ENCODE measurements at regions not wholly inside any gene's neighbourhood (a gene's known extent, or its start where the extent isn't known, plus 50 kb on each side); places are given as distances from the start of the nearest gene placed in this dataset.
"Not testable (repeated sequence)": the region's sequence is repeated elsewhere in the genome, so short reads cannot be mapped to it uniquely, and the experiment has no call there.

DNA sequence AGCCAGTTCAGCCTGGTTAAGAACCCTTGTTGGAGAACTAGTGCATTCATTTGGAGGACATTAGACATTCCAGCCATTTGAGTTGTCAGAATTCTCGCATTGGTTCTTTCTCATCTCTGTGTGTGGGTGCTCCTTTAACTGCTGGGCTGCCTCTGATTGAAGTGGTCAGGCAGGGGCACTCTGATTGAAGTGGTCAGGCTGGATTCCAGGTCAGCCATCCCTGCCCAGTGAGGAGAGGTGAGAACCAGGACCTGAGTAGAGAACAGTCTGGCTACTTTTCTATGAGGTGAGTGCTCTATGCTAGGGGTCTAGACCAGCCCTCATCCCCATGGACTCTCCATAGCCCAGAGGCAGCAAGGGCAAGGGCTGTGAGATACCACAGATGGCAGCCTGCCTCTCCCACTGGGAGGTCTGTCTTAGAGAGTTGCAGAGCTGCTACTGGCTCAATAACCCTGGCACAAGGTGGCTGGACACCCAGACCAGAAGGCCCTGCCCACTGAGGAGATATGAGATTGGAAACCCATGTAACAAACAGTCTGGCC, 691.6 kb downstream of the TMTC2 start:
- DNase-seq (ENCODE audit: low read depth in 2 of 2) = no peak

DNA sequence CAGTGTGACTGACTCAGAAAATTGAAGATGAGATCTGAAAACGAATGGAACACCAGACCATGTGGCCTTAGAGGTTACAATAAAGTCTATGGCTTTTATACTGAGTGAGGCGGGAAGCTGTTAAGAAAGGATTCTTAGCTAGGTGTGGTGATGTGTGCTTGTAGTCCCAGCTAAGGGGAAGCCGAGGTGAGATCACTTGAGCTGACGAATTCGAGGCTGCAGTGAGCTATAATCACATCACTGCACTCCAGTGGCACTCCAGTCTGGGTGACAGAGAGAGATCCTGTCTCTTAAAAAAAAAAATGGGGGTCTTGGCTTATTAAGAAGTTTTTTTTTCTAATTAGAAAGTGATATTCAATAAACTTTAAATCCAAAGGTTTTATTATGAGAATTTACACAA, 678.6 kb downstream of the TMTC2 start:
- no peak for DNase-seq (ENCODE audit: low read depth in 2 of 2)

DNA sequence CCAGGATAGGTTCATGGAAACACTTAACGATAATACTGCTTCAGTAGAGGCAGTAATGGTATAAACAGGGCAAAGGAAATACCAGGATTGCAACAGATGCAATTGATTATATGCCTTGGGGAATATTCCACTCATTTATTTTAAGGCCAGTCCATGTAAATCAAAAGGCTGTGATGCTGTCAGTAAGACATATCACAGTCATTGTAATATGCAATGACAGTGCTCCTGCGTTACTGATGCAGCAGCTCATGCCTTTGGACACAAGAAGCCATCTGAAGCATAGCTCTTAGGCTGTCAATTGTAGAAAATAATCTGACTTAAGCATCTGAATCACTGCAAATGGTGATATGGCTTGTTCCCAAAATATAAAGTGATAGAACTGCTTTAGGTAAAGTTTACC, 674.8 kb downstream of the TMTC2 start:
- no peak for DNase-seq (ENCODE audit: low read depth in 2 of 2)

DNA sequence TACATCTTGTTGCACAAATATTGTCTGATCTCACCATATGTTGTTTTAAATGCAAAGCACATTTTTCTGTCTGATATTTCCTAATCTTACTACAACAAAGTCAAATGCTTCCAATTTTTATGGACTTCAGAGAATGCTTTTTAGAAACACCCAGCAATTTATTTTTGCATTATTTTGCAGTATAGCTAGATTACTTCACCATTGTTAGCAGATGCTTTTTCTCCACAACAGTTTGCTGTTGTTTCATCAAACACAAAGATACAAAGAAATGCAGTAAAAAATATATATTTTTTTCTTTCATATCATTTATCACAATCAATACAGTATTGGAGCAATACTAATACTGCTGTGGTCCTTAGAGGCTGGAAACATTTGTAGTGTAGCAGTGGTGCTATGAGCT, 674.4 kb downstream of the TMTC2 start:
- DNase-seq (ENCODE audit: low read depth in 2 of 2) = no peak

DNA sequence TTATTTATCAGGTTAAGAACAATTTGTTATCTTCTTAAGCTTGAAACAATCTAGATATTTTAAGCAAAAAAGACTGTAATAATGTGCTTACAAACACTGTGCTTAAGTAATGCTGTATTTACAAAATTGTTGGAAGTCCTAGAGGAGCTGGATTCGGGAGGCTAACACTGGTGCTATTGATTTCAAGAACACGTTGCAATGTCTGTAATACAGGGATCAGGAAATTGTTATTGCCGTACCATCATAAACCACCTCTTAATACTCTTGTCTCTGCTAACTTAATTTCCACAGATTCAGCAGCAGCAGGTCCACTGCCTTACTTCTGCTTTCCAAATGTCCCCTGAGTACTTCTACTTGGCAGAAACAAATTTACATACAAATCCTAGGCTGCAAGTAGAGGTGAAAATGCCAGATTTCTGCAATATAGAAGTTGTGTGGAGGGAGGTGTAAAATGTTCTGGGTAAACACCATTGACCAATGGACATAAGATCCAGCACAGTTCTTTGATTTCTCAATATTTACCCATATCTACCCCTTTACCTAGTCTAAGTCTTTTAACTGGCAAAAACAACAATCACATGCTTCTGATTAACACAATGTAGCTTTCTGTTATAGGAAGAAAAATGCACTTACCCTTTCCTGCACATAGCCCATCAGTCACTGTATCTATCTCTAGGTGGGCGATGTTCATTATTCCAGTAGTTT, 663.4 kb downstream of the TMTC2 start:
- DNase-seq (ENCODE audit: low read depth in 2 of 2) = no peak

DNA sequence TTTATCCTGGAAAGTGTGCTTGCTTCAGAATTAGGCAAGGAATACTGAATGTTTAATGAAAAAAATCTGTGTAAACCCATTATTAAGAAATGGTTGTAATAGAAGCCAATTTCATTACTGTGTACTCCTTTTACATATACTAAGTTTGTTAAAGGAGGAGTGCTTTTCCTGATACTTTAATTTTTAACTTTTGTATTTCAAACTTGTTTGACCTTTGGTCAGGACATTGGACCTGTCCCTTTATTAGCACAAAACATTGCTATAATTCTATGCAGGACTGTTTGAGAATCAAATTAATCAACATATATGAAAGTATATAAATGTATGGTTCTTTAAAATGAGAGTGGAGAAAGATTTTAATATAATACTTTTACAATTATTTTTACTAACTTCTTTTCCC, 659.6 kb downstream of the TMTC2 start:
- no peak for DNase-seq (ENCODE audit: low read depth in 2 of 2)

DNA sequence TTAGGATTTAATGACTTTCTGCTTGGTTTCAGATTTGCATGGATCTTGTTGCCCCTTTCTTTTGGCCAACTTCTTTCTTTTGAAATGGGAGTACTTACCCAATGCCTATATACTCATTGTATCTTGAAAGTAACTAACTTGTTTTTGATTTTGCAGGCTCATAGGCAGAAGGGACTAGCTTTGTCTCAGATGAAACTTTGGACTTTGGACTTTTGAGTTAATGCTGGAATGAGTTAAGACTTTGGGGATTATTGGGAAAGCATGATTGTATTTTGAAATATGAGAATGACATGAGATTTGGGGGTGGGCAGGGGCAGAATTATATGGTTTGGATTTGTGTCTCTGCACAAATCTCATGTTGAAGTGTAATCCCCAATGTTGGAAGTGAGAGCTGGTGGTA, 657.1 kb downstream of the TMTC2 start:
- no peak for DNase-seq (ENCODE audit: low read depth in 2 of 2)

DNA sequence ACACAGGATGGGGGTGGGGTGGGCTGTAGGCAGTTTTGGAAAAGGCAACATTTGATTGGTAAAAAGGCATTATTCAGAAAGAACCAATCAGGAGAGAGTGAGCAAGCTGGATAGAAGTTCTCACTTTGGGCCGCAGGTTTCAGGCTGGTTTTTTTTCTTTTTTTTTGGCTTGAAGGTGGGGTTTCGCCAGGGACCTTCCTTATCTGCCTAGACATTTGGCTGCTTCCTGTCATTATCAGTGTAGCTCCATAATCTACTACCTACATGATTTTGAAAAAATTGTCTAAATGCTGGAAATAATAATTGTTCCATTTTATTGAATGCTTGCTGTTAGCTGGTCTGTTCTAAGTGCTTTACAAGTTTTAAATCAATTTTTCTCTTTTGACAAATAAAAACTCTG, 649.0 kb downstream of the TMTC2 start:
- no peak for DNase-seq (ENCODE audit: low read depth in 2 of 2)

DNA sequence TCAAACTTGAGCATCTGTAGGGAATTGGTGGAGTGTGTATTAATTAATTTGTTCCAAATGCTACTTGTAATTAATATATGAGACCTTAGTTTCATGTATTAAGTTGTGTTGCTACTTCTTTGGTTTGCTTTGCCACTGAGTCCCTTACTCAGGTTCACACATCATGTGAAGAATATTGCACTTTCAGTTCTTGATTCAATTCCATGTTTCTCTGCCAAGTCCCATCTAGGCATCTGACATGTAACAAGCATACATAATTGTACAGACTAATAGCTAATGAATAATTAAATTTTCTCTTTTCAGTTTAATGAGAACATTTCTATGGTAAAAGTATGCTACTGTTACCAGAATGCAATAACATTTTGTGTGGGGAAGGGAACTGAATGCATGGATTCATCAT, 640.0 kb downstream of the TMTC2 start:
- no peak for DNase-seq (ENCODE audit: low read depth in 2 of 2)

DNA sequence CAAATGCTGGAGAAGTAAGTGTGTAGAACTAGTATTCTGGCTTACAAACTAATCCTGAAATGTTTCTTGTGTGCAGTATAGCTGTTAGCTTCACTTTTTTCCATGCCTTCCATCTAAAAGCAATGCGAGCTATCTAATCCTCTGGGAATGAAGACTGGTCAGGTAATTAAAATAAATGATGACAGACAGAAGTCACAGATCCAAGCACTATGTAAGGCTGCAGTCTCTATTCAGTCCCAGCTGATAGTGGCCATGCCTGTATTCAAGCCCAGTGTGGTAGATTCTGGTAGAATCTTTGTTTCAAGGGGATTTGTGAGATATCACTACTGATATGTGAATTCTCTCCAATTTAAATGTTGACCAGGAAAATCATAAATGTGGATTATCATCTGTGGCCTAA, 637.2 kb downstream of the TMTC2 start:
- no peak for DNase-seq (ENCODE audit: low read depth in 2 of 2)

DNA sequence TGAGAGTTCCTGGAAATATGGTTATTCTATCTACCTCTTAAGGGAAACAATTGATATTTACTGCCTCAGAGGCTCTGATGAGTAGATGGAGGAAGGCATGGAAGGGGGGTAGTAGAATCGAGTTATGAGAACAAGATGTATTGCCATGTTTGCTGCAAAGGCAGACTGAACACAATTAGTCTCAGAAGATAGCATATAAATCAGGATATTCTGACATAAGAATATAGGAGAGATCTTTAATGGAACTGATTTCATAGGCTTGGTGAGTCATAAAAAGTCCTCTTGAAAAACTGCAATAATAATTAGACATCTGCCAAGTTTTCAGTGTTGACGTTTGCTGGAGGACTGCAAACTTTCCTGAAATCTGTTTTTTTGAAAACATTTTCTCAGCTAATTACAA, 636.1 kb downstream of the TMTC2 start:
- DNase-seq (ENCODE audit: low read depth in 2 of 2) = no peak

DNA sequence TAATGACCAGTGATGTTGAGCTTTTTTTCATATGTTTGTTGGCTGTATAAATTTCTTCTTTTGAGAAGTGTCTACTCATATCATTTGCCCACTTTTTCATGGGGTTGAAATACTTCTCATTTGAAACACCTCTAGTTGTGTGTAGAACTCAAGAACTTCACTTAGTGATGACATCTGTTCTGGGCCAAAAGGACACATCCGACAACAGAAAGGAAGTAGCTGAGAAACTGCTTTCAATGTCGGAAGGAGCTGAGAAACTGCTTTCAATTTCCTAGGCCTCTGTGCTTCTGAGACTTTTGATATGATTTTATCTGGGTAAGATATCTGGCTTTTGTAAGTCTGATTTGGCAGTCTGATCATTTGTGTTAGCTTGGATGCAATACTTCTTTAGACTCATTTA, 635.3 kb downstream of the TMTC2 start:
- no peak for DNase-seq (ENCODE audit: low read depth in 2 of 2)

DNA sequence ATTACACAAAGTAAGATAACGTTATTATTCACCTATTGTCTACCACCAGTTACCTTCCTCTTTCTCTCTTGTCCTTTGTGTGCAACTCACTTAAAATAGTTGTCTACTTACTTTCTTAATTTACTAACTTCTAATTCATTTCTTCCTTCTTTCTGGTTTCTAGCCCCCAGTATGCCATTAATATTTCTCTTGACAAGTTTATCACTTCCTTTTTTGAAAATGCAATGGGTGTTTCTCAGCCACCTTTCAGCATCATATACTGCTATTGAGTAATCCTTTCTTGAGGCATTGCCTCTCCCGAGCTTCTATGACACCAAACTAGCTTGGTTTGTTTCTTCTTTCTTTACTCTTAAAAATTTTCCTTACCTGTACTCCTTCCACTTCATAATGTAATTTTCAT, 633.6 kb downstream of the TMTC2 start:
- no peak for DNase-seq (ENCODE audit: low read depth in 2 of 2)

DNA sequence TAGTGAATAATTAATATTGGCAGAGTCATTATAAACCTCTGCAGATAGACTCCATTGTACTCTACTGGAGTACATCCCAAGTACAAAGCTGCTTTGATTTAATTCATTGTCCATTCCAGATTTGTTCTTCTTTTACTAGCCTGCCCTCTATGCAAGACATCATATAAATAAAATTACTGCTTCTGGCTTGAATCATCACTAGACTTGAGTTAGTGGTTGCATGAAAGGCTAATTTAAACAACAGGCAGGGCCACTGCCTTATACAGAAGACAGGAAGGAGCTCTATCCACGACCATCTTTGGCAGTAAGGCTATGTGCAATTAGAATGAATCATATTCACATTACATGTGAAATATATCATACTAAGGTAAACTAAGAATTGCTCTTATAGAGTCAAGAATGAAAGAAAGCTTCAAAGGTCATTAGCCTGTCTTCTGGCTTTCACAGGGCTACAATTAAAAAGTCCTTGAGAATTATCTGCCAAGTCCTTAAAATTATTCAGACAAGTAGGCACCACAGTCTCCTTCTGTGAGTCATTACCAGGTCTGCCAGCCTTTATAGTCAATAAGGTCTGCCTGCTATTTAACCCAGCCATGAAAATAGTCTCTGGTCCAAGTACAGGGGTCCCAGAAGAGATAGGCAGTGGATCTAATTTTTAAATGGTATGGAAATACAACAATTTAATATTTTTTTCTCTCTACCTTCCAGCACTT, 631.8 kb downstream of the TMTC2 start:
- no peak for DNase-seq (ENCODE audit: low read depth in 2 of 2)

DNA sequence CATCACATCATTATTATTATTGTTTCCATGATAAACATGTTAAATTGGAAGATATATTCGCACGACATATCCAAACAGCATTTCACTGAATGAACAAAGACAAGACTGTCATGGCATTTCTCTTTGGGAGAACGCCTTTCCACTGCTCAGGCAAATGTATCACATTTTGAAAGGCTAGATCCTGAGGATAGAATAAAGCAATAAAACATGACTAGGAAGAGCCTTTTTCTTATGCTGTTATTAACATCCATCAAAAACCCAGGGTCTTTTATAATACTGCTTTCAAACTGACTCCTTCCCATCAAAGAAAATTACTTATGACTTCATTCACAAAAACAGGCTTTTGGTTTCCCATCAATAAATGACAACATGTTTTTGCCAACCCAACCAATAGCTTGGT, 630.9 kb downstream of the TMTC2 start:
- DNase-seq (ENCODE audit: low read depth in 2 of 2) = no peak

DNA sequence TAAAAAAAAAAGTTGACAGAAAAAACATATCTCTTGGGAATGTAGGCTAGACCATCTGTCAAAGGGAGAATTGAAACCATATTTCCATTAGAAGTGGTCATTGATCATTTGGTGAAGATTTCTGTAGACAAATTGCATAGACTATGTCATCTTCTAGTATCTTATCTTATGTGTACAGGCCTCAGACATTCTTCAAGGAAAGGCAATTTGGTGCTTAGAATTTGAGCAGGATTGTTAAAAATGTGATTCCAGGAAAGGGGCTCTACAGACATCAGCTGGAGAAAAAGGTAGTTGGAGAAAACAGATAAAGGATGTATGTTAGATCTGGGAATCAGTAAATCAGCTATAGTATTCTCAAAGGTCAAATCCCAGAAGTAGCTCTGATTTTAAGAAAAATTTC, 627.1 kb downstream of the TMTC2 start:
- no peak for DNase-seq (ENCODE audit: low read depth in 2 of 2)

DNA sequence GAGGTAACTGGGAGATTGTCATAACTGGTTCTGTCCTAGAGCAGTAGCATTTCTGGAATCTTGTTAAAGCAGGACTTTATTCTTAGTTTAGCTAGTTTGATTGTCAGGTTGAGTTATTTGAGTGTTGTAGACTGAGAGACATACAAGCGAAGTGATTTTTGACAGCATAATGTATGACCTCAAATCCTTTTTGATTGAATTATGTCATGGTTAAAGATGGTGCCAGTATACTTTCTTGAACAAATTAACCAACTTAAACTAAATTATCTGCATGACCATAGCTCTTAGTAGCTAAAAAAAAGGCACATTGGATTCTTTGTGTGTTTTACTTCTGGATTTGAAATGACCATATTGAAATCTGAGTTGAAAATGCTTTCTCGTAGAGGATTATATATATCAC, 626.6 kb downstream of the TMTC2 start:
- no peak for DNase-seq (ENCODE audit: low read depth in 2 of 2)

DNA sequence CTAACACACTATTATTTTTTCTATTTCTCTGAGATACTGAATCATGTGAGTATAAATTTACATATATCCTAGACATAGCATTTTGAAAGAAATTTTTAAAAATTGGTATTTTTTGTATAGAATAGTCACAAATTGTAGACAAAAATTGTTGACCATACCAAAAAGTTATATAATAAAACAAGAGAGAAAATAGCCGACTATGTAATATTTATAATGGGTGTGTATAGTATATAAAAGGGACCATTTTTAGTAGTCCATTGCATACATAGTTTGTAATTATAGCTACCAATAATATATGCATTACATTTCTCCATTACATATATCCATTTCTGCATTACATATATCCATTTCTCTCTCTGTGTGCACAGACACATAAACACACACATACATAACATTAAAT, 590.2 kb downstream of the TMTC2 start:
- no peak for DNase-seq (ENCODE audit: low read depth in 2 of 2)

DNA sequence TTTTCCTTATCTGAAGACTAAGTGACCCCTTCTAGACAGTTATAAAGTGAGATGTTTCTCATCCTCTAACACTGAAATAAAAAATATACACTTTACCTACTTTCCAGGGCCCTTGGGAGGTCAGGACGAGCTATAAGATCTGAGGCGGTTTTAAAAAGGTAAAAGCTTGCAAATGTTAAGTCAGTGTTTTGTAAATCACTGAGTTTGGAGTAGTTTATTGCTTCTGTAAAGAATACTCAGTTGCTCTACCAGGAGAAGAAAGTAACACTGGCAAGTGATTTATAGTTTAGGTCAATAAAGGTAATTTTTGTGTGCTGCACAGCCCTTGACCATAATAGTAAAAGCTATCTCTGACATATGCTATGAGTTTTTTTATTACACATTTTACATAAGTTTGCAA, 584.5 kb downstream of the TMTC2 start:
- no peak for DNase-seq (ENCODE audit: low read depth in 2 of 2)

DNA sequence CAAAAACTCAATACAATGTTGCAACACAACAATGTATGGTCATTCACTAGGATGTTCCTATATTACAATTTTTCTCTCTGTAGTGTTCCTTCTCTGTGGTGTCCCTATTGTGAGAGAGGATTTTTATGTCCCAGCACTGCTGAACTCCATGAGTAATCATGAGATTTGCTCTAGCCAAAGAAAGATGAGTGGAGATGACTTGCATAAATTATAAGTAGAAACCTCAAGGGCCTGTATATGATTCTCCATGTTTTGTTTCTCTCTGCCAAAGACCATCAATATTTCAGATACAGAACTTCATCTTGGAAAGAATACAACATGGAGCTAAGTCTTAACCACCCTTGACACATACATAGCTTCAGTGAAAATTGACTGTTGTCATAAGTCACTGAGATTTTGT, 579.1 kb downstream of the TMTC2 start:
- no peak for DNase-seq (ENCODE audit: low read depth in 2 of 2)

DNA sequence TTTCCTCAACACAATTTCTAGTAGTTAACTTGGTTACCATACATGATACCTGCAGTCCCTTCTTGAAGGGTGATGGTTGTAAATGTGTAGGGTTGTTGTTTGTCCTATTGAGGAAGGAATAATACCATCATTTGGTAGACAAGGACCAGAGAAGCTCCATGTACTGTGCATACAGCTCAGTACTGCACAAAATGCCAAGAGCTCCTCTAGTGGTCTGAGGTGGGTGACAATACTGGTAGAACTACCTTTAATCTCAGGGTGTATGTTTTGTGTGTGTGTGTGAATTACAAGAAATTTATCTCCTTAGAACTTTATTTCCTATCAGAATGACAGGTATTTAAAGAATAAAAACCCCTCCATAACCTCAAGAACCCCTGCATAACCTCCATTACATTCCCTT, 575.3 kb downstream of the TMTC2 start:
- no peak for DNase-seq (ENCODE audit: low read depth in 2 of 2)

DNA sequence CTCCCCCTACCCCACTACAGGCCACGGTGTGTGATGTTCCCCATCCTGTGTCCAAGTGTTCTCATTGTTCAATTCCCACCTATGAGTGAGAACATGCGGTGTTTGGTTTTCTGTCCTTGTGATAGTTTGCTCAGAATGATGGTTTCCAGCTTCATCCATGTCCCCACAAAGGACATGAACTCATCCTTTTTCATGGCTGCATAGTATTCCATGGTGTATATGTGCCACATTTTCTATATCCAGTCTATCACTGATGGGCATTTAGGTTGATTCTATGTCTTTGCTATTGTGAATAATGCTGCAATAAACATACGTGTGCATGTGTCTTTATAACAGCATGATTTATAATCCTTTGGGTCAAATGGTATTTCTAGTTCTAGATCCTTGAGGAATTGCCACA, 573.4 kb downstream of the TMTC2 start:
- not testable (repeated sequence) for DNase-seq (ENCODE audit: low read depth in 2 of 2)

DNA sequence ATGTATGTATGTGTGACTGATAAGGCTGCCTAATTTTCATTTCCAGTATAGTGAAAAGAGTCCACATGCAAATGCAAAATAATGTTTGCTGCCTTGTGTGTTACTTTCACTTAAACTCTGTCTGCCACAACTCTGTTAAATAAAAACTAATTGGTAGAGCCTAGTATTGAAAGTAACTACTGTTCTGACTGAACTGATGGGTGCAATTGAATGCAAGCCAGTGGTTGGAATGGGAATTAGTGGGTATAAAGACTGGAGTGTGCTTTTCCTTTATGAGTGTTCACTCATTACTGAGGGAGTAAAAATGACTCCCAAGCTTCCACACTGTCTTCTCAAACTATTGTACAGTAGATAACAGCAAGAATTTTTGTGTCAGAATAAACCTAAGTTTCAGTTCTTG, 571.0 kb downstream of the TMTC2 start:
- DNase-seq (ENCODE audit: low read depth in 2 of 2) = no peak

Data from dermis microvascular lymphatic vessel endothelial cell (primary cell).